GM21360 (cell line): ENCODE measurements at regions not wholly inside any gene's neighbourhood (a gene's known extent, or its start where the extent isn't known, plus 50 kb on each side); places are given as distances from the start of the nearest gene placed in this dataset.
"Not testable (repeated sequence)": the region's sequence is repeated elsewhere in the genome, so short reads cannot be mapped to it uniquely, and the experiment has no call there.

ENCODE experiments used
- ATAC-seq: cut with Tn5 transposase; IDR thresholded peaks from one replicate; pipeline ENCODE4 v1.9.1; 2021; ENCODE audit warnings: mild to moderate bottlenecking, moderate library complexity; ENCODE audit not compliant: unreplicated experiment

GRCh38 chr15:62657501-62657900 is 385.0 kb upstream of the TPM1 start:
- ATAC-seq, result not testable (repeated sequence)

- ATAC-seq, result no peak
These were observed 384.0 kb upstream of the TPM1 start for GRCh38 chr15:62658498-62658897.

GRCh38 chr15:62663547-62663946 is 379.0 kb upstream of the TPM1 start:
- no peak for ATAC-seq

- no peak for ATAC-seq
These were observed 377.1 kb upstream of the TPM1 start for GRCh38 chr15:62665449-62665848.

- no peak for ATAC-seq
These were observed 376.5 kb upstream of the TPM1 start for GRCh38 chr15:62666046-62666445.

GRCh38 chr15:62672268-62672667 is 370.3 kb upstream of the TPM1 start:
- no peak for ATAC-seq

GRCh38 chr15:62676891-62677290 is 365.7 kb upstream of the TPM1 start:
- no peak for ATAC-seq

GRCh38 chr15:62681939-62682896 is 360.3 kb upstream of the TPM1 start:
- no peak for ATAC-seq

GRCh38 chr15:62683192-62683591 is 359.4 kb upstream of the TPM1 start:
- not testable (repeated sequence) for ATAC-seq

GRCh38 chr15:62684123-62684808 is 358.3 kb upstream of the TPM1 start:
- no peak for ATAC-seq

GRCh38 chr15:62691008-62691407 is 351.5 kb upstream of the TPM1 start:
- no peak for ATAC-seq

- no peak for ATAC-seq
These were observed 344.9 kb upstream of the TPM1 start for GRCh38 chr15:62697636-62698035.

- no peak for ATAC-seq
These were observed 343.9 kb upstream of the TPM1 start for GRCh38 chr15:62698646-62699045.

- ATAC-seq, result no peak
These were observed 336.2 kb upstream of the TPM1 start for GRCh38 chr15:62706317-62706716.

GRCh38 chr15:62708470-62708869 is 334.1 kb upstream of the TPM1 start:
- no peak for ATAC-seq

GRCh38 chr15:62709261-62709660 is 333.3 kb upstream of the TPM1 start:
- no peak for ATAC-seq

- no peak for ATAC-seq
These were observed 330.7 kb upstream of the TPM1 start for GRCh38 chr15:62711691-62712454.

- ATAC-seq, result no peak
These were observed 330.1 kb upstream of the TPM1 start for GRCh38 chr15:62712455-62712839.

GRCh38 chr15:62715946-62716345 is 326.6 kb upstream of the TPM1 start:
- no peak for ATAC-seq

- ATAC-seq, result no peak
These were observed 325.1 kb upstream of the TPM1 start for GRCh38 chr15:62717496-62717895.

- ATAC-seq, result no peak
These were observed 323.2 kb upstream of the TPM1 start for GRCh38 chr15:62719316-62719715.
